Neural cell (in vitro differentiated cells): ENCODE measurements at regions not wholly inside any gene's neighbourhood (a gene's known extent, or its start where the extent isn't known, plus 50 kb on each side); places are given as distances from the start of the nearest gene placed in this dataset.

Source experiments
- H2AFZ ChIP-seq: fragments of 200-600, 300-800 bp; sonication (generic), shearing (Covaris generic); 2 replicates; pipeline ENCODE4 v1.6.0; 2014; ENCODE audit warnings: low read depth, mild to moderate bottlenecking, antibody characterized with exemption, low read length, moderate library complexity
- H3F3A ChIP-seq: fragments of 200-600 bp; shearing (Covaris generic); 2 replicates; pipeline ENCODE4 v1.6.1; 2016; ENCODE audit warnings: mild to moderate bottlenecking, moderate library complexity, mixed read lengths, antibody characterized with exemption, low read length; ENCODE audit not compliant: insufficient read depth, poor library complexity, severe bottlenecking
- H3K27ac ChIP-seq: fragments of 200-600, 300-800 bp; sonication (generic), shearing (Covaris generic); 2 replicates; pipeline ENCODE4 v1.5.1; 2014; ENCODE audit warnings: mild to moderate bottlenecking, low read length, moderate library complexity
- H3K27me3 ChIP-seq: fragments of 300-800, 200-600 bp; sonication (generic), shearing (Covaris generic); 2 replicates; pipeline ENCODE4 v1.6.0; 2014; ENCODE audit warnings: mild to moderate bottlenecking, low read depth, low read length, moderate library complexity; ENCODE audit not compliant: insufficient read depth
- H3K36me3 ChIP-seq: fragments of 300-800, 200-600 bp; sonication (generic), shearing (Covaris generic); 2 replicates; pipeline ENCODE4 v1.5.1; 2014; ENCODE audit warnings: mild to moderate bottlenecking, antibody characterized with exemption, low read length, moderate library complexity; ENCODE audit not compliant: insufficient read depth
- H3K4me2 ChIP-seq: fragments of 300-800, 200-600 bp; sonication (generic), shearing (Covaris generic); 2 replicates; pipeline ENCODE4 v1.6.0; 2014; ENCODE audit warnings: mild to moderate bottlenecking, low read length
- H3K4me3 ChIP-seq: fragments of 300-800, 200-600 bp; sonication (generic), shearing (Covaris generic); 2 replicates; pipeline ENCODE4 v1.5.1; 2014; ENCODE audit warnings: mild to moderate bottlenecking, low read length, moderate library complexity
- H3K79me2 ChIP-seq: fragments of 200-600 bp; shearing (Covaris generic); replicated peaks from 2 replicates; pipeline ENCODE4 v1.6.0; 2014; ENCODE audit warnings: mild to moderate bottlenecking, low read length, moderate library complexity; ENCODE audit not compliant: insufficient read depth
- H3K9ac ChIP-seq: fragments of 300-800, 200-600 bp; sonication (generic), shearing (Covaris generic); 2 replicates; pipeline ENCODE4 v1.6.1; 2016; ENCODE audit warnings: mild to moderate bottlenecking, low read length, mixed read lengths
- H3K9me2 ChIP-seq: fragments of 200-600 bp; shearing (Covaris generic); 2 replicates; pipeline ENCODE4 v1.6.1; 2016; ENCODE audit warnings: mild to moderate bottlenecking, low read length, mixed read lengths; ENCODE audit not compliant: insufficient read depth
- H3K9me3 ChIP-seq: fragments of 200-600, 300-800 bp; sonication (generic), shearing (Covaris generic); 2 replicates; pipeline ENCODE4 v1.6.1; 2016; ENCODE audit warnings: mild to moderate bottlenecking, mixed run types, low read length, moderate library complexity, mixed read lengths
- H4K20me1 ChIP-seq: fragments of 200-600 bp; shearing (Covaris generic); 2 replicates; pipeline ENCODE4 v1.6.1; 2016; ENCODE audit warnings: mild to moderate bottlenecking, mixed run types; ENCODE audit not compliant: insufficient read depth
- CTCF ChIP-seq: fragments of 450-650 bp; IDR thresholded peaks from 2 replicates; pipeline ENCODE4 v1.5.1; 2014; ENCODE audit warnings: antibody characterized with exemption, mild to moderate bottlenecking, moderate library complexity; ENCODE audit not compliant: poor library complexity, severe bottlenecking
- EP300 ChIP-seq: fragments of 450-650 bp; conservative IDR thresholded peaks from 2 replicates; pipeline ENCODE4 v1.6.1; 2014; ENCODE audit warnings: antibody characterized with exemption, mild to moderate bottlenecking, moderate library complexity; ENCODE audit not compliant: poor library complexity, severe bottlenecking
- EZH2 ChIP-seq: fragments of 200-600, 300-800 bp; shearing (Covaris generic), sonication (generic); IDR thresholded peaks from 2 replicates; pipeline ENCODE4 v1.6.1; 2014; ENCODE audit warnings: antibody characterized with exemption, low read length, borderline replicate concordance, mild to moderate bottlenecking; ENCODE audit not compliant: insufficient read depth, poor library complexity, severe bottlenecking
- MXI1 ChIP-seq: fragments of 450-650 bp; conservative IDR thresholded peaks from 2 replicates; pipeline ENCODE4 v1.6.1; 2014; ENCODE audit warnings: antibody characterized with exemption, mild to moderate bottlenecking; ENCODE audit not compliant: poor library complexity, severe bottlenecking
- POLR2AphosphoS5 ChIP-seq: IDR thresholded peaks from 2 replicates; pipeline ENCODE4 v1.6.1; 2012
- RAD21 ChIP-seq: fragments of 450-650 bp; conservative IDR thresholded peaks from 2 replicates; pipeline ENCODE4 v1.6.1; 2014; ENCODE audit warnings: antibody characterized with exemption, mild to moderate bottlenecking, moderate library complexity
- REST ChIP-seq: IDR thresholded peaks from 2 replicates; pipeline ENCODE4 v1.6.1; 2012; ENCODE audit warnings: borderline replicate concordance
- SMC3 ChIP-seq: fragments of 450-650 bp; conservative IDR thresholded peaks from 2 replicates; pipeline ENCODE4 v1.6.1; 2014; ENCODE audit warnings: antibody characterized with exemption, mild to moderate bottlenecking, moderate library complexity; ENCODE audit not compliant: poor library complexity
- TAF1 ChIP-seq: IDR thresholded peaks from 2 replicates; pipeline ENCODE4 v1.6.1; 2012; ENCODE audit warnings: low read depth

- H3K36me3 ChIP-seq = no peaks in the 10 kb centered on the region
- no peaks in the 10 kb centered on the region for H3K79me2 ChIP-seq
- H3F3A ChIP-seq = no peaks in the 10 kb centered on the region
- H2AFZ ChIP-seq = no peak overlapping the region
- no peak overlapping the region for H3K27ac ChIP-seq
- no peaks in the 10 kb centered on the region for H3K27me3 ChIP-seq
- no peak for TF ChIP-seq CTCF
- no peak for TF ChIP-seq REST
- TF ChIP-seq TAF1 = no peak
- TF ChIP-seq MXI1 = no peak
- no peak for TF ChIP-seq EP300
- no peak for TF ChIP-seq SMC3
- no peak for TF ChIP-seq POLR2AphosphoS5
- TF ChIP-seq RAD21 = no peak
- no peak for TF ChIP-seq EZH2
- H3K9me3 ChIP-seq = no peaks in the 10 kb centered on the region
- no peaks in the 10 kb centered on the region for H4K20me1 ChIP-seq
- H3K4me2 ChIP-seq = no peak overlapping the region
- H3K9ac ChIP-seq = no peak overlapping the region
- H3K9me2 ChIP-seq = no peaks in the 10 kb centered on the region
- H3K4me3 ChIP-seq = no peak overlapping the region
These were observed 232.0 kb downstream of the IPO8 start for GRCh38 chr12:30463636-30464035.

- H3K36me3 ChIP-seq = no peaks in the 10 kb centered on the region
- no peaks in the 10 kb centered on the region for H3F3A ChIP-seq
- no peak overlapping the region for H3K4me3 ChIP-seq
- H3K27me3 ChIP-seq = no peaks in the 10 kb centered on the region
- H3K79me2 ChIP-seq = no peaks in the 10 kb centered on the region
- no peaks in the 10 kb centered on the region for H3K9me2 ChIP-seq
- TF ChIP-seq CTCF (no peak), RAD21 (no peak), POLR2AphosphoS5 (no peak), EP300 (no peak), TAF1 (no peak)
- H3K27ac ChIP-seq = no peak overlapping the region
- no peaks in the 10 kb centered on the region for H3K9me3 ChIP-seq
- H4K20me1 ChIP-seq = no peaks in the 10 kb centered on the region
- H3K4me2 ChIP-seq = no peak overlapping the region
- no peak overlapping the region for H3K9ac ChIP-seq
- H2AFZ ChIP-seq = no peak overlapping the region
These were observed 233.4 kb downstream of the IPO8 start for GRCh38 chr12:30462249-30462648.
